HepG2 (cell line): ENCODE measurements at regions not wholly inside any gene's neighbourhood (a gene's known extent, or its start where the extent isn't known, plus 50 kb on each side); places are given as distances from the start of the nearest gene placed in this dataset.

Experiments used
- CCAR2 ChIP-seq: fragments of 200-400 bp; formaldehyde crosslinking; optimal IDR thresholded peaks from 2 replicates; pipeline ENCODE3; 2018; ENCODE audit warnings: low read depth, mild to moderate bottlenecking, low read length, moderate library complexity
- ZNF543 ChIP-seq: sonication (generic); formaldehyde crosslinking; IDR thresholded peaks from 2 replicates; pipeline ENCODE4 v1.4.0; 2020; ENCODE audit warnings: mild to moderate bottlenecking, missing genetic modification reagents

GRCh38 chr3:88936831-88937230 is 170.6 kb upstream of the EPHA3 start:
- TF ChIP-seq CCAR2 (no peak), ZNF543 (no peak)
